H1 (cell line): ENCODE measurements at regions not wholly inside any gene's neighbourhood (a gene's known extent, or its start where the extent isn't known, plus 50 kb on each side); places are given as distances from the start of the nearest gene placed in this dataset.

Source experiments
- CTCF ChIA-PET: fragments of 300-600 bp; sonication (Branson Sonifier 250); formaldehyde crosslinking; loops from one replicate; lab custom pipeline; 2021; ENCODE audit not compliant: partially characterized antibody; lab: Charles Lee
- POLR2A ChIA-PET: fragments of 300-600 bp; sonication (Branson Sonifier 250); formaldehyde crosslinking; loops from one replicate; lab custom pipeline; 2021; ENCODE audit warnings: inconsistent platforms; ENCODE audit not compliant: partially characterized antibody; lab: Charles Lee
- DNase-seq, 2 experiments: peaks; one replicate each; pipeline versions ENCODE4 v3.0.0 to v3.0.0-alpha.2; 2010 to 2022; ENCODE audit warnings: low spot score in 2 of 2, low read depth in 1 of 2, mixed read lengths in 1 of 2
- FAIRE-seq: peaks from 2 replicates; lab custom pipeline; 2011; peaks lifted over from hg19 to GRCh38; lab: Jason Lieb, UNC
- H2AFZ ChIP-seq: 2 replicates; pipeline ENCODE4 v1.8.1; 2012; ENCODE audit warnings: low read length, inconsistent platforms
- H2AK5ac ChIP-seq: 2 replicates; pipeline ENCODE4 v1.6.1; 2013; ENCODE audit warnings: low read depth, low read length
- H2BK120ac ChIP-seq: replicated peaks from 2 replicates; pipeline ENCODE3; 2013; ENCODE audit warnings: low read depth, low read length, inconsistent platforms
- H2BK12ac ChIP-seq: 2 replicates; pipeline ENCODE4 v1.6.1; 2013; ENCODE audit warnings: low read depth, low read length
- H2BK15ac ChIP-seq: 2 replicates; pipeline ENCODE4 v1.6.1; 2013; ENCODE audit warnings: low read length
- H2BK20ac ChIP-seq: 2 replicates; pipeline ENCODE4 v1.6.1; 2013; ENCODE audit warnings: low read length
- H2BK5ac ChIP-seq: 2 replicates; pipeline ENCODE4 v1.6.1; 2013; ENCODE audit warnings: low read depth, low read length
- H3K14ac ChIP-seq: 2 replicates; pipeline ENCODE4 v1.6.1; 2013; ENCODE audit warnings: inconsistent platforms; ENCODE audit not compliant: insufficient read length
- H3K18ac ChIP-seq: 2 replicates; pipeline ENCODE4 v1.6.1; 2013; ENCODE audit warnings: low read length; ENCODE audit errors: extremely low read depth
- H3K23ac ChIP-seq: 2 replicates; pipeline ENCODE4 v1.6.1; 2013; ENCODE audit warnings: inconsistent platforms; ENCODE audit not compliant: insufficient read length
- H3K23me2 ChIP-seq: 2 replicates; pipeline ENCODE4 v1.6.1; 2013; ENCODE audit warnings: low read depth, low read length
- H3K27ac ChIP-seq: 2 replicates; pipeline ENCODE4 v1.6.1; 2011; ENCODE audit warnings: low read depth, low read length, inconsistent platforms
- H3K27me3 ChIP-seq, 4 experiments: replicated peaks in 1 of 4; 1 replicate in 1 of 4; 2 replicates in 3 of 4; pipeline versions ENCODE4 v1.6.1 to v1.8.1; 2011 to 2013; ENCODE audit warnings: low read length in 3 of 4, mild to moderate bottlenecking in 3 of 4, inconsistent platforms in 2 of 4, mixed read lengths in 2 of 4, moderate library complexity in 1 of 4; ENCODE audit not compliant: control insufficient read depth in 3 of 4, insufficient read depth in 3 of 4; ENCODE audit errors: extremely low read depth in 1 of 4
- H3K36me3 ChIP-seq, 4 experiments: 2 replicates each; pipeline versions ENCODE4 v1.6.1 to v1.8.1; 2011 to 2013; ENCODE audit warnings: mild to moderate bottlenecking in 4 of 4, low read length in 3 of 4, moderate library complexity in 2 of 4, control low read depth in 1 of 4, inconsistent platforms in 1 of 4; ENCODE audit not compliant: insufficient read depth in 4 of 4, control insufficient read depth in 2 of 4
- H3K4ac ChIP-seq: replicated peaks from 2 replicates; pipeline ENCODE3; 2013; ENCODE audit warnings: low read length, low read depth, mixed read lengths, inconsistent platforms; ENCODE audit not compliant: insufficient read length
- H3K4me1 ChIP-seq, 4 experiments: replicated peaks in 1 of 4; 1 replicate in 1 of 4; 2 replicates in 3 of 4; pipeline versions ENCODE4 v1.6.1 to v1.8.1; 2011 to 2013; ENCODE audit warnings: low read length in 3 of 4, inconsistent platforms in 2 of 4, mixed read lengths in 1 of 4; ENCODE audit not compliant: insufficient read depth in 4 of 4, control insufficient read depth in 3 of 4
- H3K4me2 ChIP-seq, 2 experiments: 2 replicates each; pipeline versions ENCODE4 v1.6.1 to v1.8.1; 2011 to 2013; ENCODE audit warnings: low read depth in 2 of 2, low read length in 2 of 2, control low read depth in 1 of 2, inconsistent platforms in 1 of 2, mild to moderate bottlenecking in 1 of 2; ENCODE audit not compliant: insufficient read depth in 1 of 2
- H3K4me3 ChIP-seq, 4 experiments: fragments of 200-600, 300-600 bp in 1 of 4; sonication (generic), shearing (Covaris generic), sonication (Bioruptor Twin) in 1 of 4; 2 replicates each; pipeline versions ENCODE4 v1.5.1 to v1.8.1; 2011 to 2016; ENCODE audit warnings: low read length in 4 of 4, low read depth in 3 of 4, control low read depth in 2 of 4, inconsistent platforms in 2 of 4, mild to moderate bottlenecking in 2 of 4, mixed read lengths in 1 of 4, moderate library complexity in 1 of 4; ENCODE audit not compliant: insufficient read depth in 2 of 4; ENCODE audit errors: extremely low read depth in 1 of 4
- H3K56ac ChIP-seq: replicated peaks from 2 replicates; pipeline ENCODE3; 2013; ENCODE audit warnings: low read depth, mild to moderate bottlenecking, mixed read lengths, low read length, inconsistent platforms; ENCODE audit not compliant: insufficient read length
- H3K79me1 ChIP-seq: 2 replicates; pipeline ENCODE4 v1.6.1; 2013; ENCODE audit warnings: low read depth, low read length, control low read depth
- H3K79me2 ChIP-seq, 2 experiments: 2 replicates each; pipeline versions ENCODE4 v1.6.1 to v1.8.1; 2012 to 2013; ENCODE audit warnings: low read length in 2 of 2, mild to moderate bottlenecking in 2 of 2, inconsistent platforms in 1 of 2; ENCODE audit not compliant: insufficient read depth in 2 of 2, control insufficient read depth in 1 of 2
- H3K9ac ChIP-seq, 4 experiments: replicated peaks in 1 of 4; 1 replicate in 1 of 4; 2 replicates in 3 of 4; pipeline versions ENCODE4 v1.6.1 to v1.8.1; 2011 to 2013; ENCODE audit warnings: low read depth in 3 of 4, low read length in 3 of 4, control low read depth in 2 of 4, mild to moderate bottlenecking in 2 of 4, moderate library complexity in 2 of 4, inconsistent platforms in 1 of 4; ENCODE audit errors: extremely low read depth in 1 of 4
- H3K9me3 ChIP-seq, 2 experiments: 2 replicates each; pipeline versions ENCODE4 v1.6.1 to v1.8.1; 2012 to 2013; ENCODE audit warnings: mild to moderate bottlenecking in 2 of 2, moderate library complexity in 2 of 2, control low read depth in 1 of 2, inconsistent platforms in 1 of 2, low read depth in 1 of 2, low read length in 1 of 2, mixed read lengths in 1 of 2; ENCODE audit not compliant: insufficient read depth in 2 of 2
- H4K20me1 ChIP-seq, 2 experiments: replicated peaks in 1 of 2; 2 replicates each; pipeline versions ENCODE3 to v1.8.1; 2011 to 2013; ENCODE audit warnings: inconsistent platforms in 2 of 2, low read length in 2 of 2, mild to moderate bottlenecking in 1 of 2; ENCODE audit not compliant: insufficient read depth in 2 of 2, control insufficient read depth in 1 of 2
- H4K5ac ChIP-seq: 2 replicates; pipeline ENCODE4 v1.6.1; 2013; ENCODE audit warnings: low read length, low read depth, mixed read lengths, inconsistent platforms; ENCODE audit not compliant: insufficient read length
- H4K8ac ChIP-seq: 2 replicates; pipeline ENCODE4 v1.8.0; 2013; ENCODE audit warnings: mild to moderate bottlenecking, moderate library complexity, low read length, inconsistent platforms; ENCODE audit not compliant: insufficient read depth; ENCODE audit errors: extremely low read depth
- H4K91ac ChIP-seq: replicated peaks from 2 replicates; pipeline ENCODE3; 2013; ENCODE audit warnings: low read length, mixed read lengths, inconsistent platforms; ENCODE audit not compliant: insufficient read length
- BRCA1 ChIP-seq: IDR thresholded peaks from 2 replicates; pipeline ENCODE4 v1.6.1; 2012; ENCODE audit warnings: low read depth, low read length, improper control_type of control experiment
- CTCF ChIP-seq, 3 experiments: IDR thresholded peaks; 1 replicate in 2 of 3; 2 replicates in 1 of 3; pipeline versions ENCODE4 v1.5.1 to v1.6.1; 2011; ENCODE audit warnings: low read length in 3 of 3, mild to moderate bottlenecking in 3 of 3, inconsistent platforms in 2 of 3, low read depth in 1 of 3, moderate library complexity in 1 of 3; ENCODE audit not compliant: insufficient read depth in 1 of 3; ENCODE audit errors: control extremely low read depth in 1 of 3
- GTF2F1 ChIP-seq: IDR thresholded peaks from 2 replicates; pipeline ENCODE4 v1.6.1; 2012; ENCODE audit warnings: low read depth, low read length, improper control_type of control experiment, borderline replicate concordance
- JUN ChIP-seq: IDR thresholded peaks from 2 replicates; pipeline ENCODE4 v1.6.1; 2011; ENCODE audit warnings: low read depth, mild to moderate bottlenecking, improper control_type of control experiment, low read length
- WGBS, 2 experiments: shearing (Covaris generic) in 1 of 2; methylation state at CpG; one replicate each; pipeline versions ENCODE4 v1.1.6 to v1.1.7; 2013 to 2015; ENCODE audit warnings: low lambda C conversion rate in 2 of 2, mixed read lengths in 2 of 2, inconsistent platforms in 1 of 2, low coverage in 1 of 2, missing lambda C conversion rate in 1 of 2; ENCODE audit not compliant: insufficient replicate concordance in 2 of 2, insufficient coverage in 1 of 2, insufficient read length in 1 of 2; ENCODE audit errors: extremely low coverage in 1 of 2, missing lambda C conversion rate in 1 of 2; 5-methylcytosine and 5-hydroxymethylcytosine counted together

GRCh38 chr13:19062019-19062646 is 119.5 kb downstream of the TUBA3C start:
- 83% methylated on average over 10 of the region's 11 CpGs; no CpG with 5 or more reads in 1 of the 2 experiments for WGBS, 2 experiments

More at GRCh38 chr13:19062019-19062646, 119.5 kb downstream of the TUBA3C start:
- H3K79me1 ChIP-seq = no peaks in the 10 kb centered on the region
- H3K14ac ChIP-seq = no peak overlapping the region
- H3K4me1 ChIP-seq = no peaks in the 10 kb centered on the region
- H3K23me2 ChIP-seq = no peaks in the 10 kb centered on the region
- H3K79me2 ChIP-seq = no peaks in the 10 kb centered on the region
- no peaks in the 10 kb centered on the region for H4K20me1 ChIP-seq
- no peak overlapping the region for H2AK5ac ChIP-seq
- no peak overlapping the region for H2BK15ac ChIP-seq
- no peak overlapping the region for H2BK12ac ChIP-seq
- H4K8ac ChIP-seq = no peak overlapping the region
- no peak overlapping the region for H3K56ac ChIP-seq
- H3K36me3 ChIP-seq = no peaks in the 10 kb centered on the region
- no peak overlapping the region for H4K5ac ChIP-seq
- POLR2A ChIA-PET = no interaction called here
- H3K9me3 ChIP-seq = peaks cover 78 to 87% of the 10 kb centered on the region in 2 experiments
- H2BK120ac ChIP-seq = no peak overlapping the region
- H2AFZ ChIP-seq = no peak overlapping the region
- no peak overlapping the region for H3K18ac ChIP-seq
- H3K23ac ChIP-seq = no peak overlapping the region
- FAIRE-seq = no peak
- no peak overlapping the region for H3K4me2 ChIP-seq
- TF ChIP-seq GTF2F1 (no peak), JUN (no peak), BRCA1 (no peak), CTCF (IDR thresholded peaks at IDR 0.05; ENCODE audit: control extremely low read depth in 1 of 3, insufficient read depth in 1 of 3, low read depth in 1 of 3, low read length in 3 of 3) (no peak)
- TF ChIP-seq, all 59 proteins: peak for 0
- Histone ChIP-seq H3K9ac (no peak overlapping the region), H2BK20ac (no peak overlapping the region), H3K4me3 (no peak overlapping the region), H3K4ac (no peak overlapping the region), H3K27ac (no peak overlapping the region), H3K27me3 (no peaks in the 10 kb centered on the region), H2BK5ac (no peak overlapping the region), H4K91ac (no peak overlapping the region)
- DNase-seq = no peak
- CTCF ChIA-PET = interaction anchor here (0.8 kb wide), 1 partner anchor 64 kb away, joined by 3 read pairs; no protein-coding TSS in a partner anchor
